ENCODE measurements at regions not wholly inside any gene's neighbourhood (a gene's known extent, or its start where the extent isn't known, plus 50 kb on each side); places are given as distances from the start of the nearest gene placed in this dataset.

GRCh38 chr6:167769408-167770190 is 57.1 kb upstream of the AFDN start (continued):
- TF ChIP-seq ZNF331 (CRISPR knock-in tag; IDR thresholded peaks at IDR 0.05; ENCODE audit: low read depth), result no peak
- no peak for TF ChIP-seq ETS1 (IDR thresholded peaks at IDR 0.05)
- no peak for TF ChIP-seq REST (IDR thresholded peaks at IDR 0.05; ENCODE audit: unreplicated experiment)
- no peak for TF ChIP-seq ZNF114 (CRISPR knock-in tag; IDR thresholded peaks at IDR 0.05)
- no peak for TF ChIP-seq CTCF (conservative IDR thresholded peaks at IDR 0.05; ENCODE audit: low read depth in 2 of 2)
- TF ChIP-seq CREB1 (CRISPR knock-in tag; IDR thresholded peaks at IDR 0.05; ENCODE audit: low read depth), result no peak
- no peak for TF ChIP-seq EZH2phosphoT487 (IDR thresholded peaks at IDR 0.05; ENCODE audit: unreplicated experiment)
- no peak for TF ChIP-seq POLR2AphosphoS5 (IDR thresholded peaks at IDR 0.05; ENCODE audit: low read depth)
- TF ChIP-seq NANOG (IDR thresholded peaks at IDR 0.05; ENCODE audit: borderline replicate concordance), result no peak
- no peak for TF ChIP-seq STAT1 (IDR thresholded peaks at IDR 0.05; ENCODE audit: unreplicated experiment)

DNA sequence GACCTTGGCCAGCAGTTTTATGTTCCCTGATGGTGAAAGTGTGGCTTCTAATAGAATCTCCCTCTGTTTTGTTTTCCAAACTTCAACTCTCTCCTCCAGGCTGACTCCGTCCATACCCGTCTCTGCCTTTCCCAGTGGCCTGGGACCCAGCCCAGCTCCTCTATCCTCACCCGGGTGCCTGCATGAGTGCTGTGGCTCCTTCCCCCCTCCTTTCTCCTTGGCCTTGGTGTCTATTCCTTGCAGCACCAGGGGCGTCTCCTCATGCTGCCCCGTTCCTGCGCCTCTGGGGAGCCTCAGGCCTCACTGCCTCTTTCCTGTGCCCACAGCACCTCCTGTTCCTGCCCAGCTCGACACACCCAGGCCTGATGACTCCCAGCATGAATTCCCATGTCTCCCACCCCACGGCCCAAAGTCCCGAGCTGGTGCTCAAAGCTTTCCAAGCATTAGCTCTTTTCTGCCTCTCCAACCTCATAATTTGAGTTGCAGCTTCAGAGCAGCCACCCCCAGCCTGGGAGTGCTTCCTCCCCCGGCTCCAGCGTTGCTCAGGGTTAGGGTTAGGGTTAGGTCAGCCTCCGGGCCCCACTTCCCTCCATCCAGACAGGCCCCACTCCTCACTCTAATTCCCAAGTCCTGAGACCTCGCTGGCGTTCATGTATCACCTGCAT is 56.3 kb upstream of the AFDN start:
- Histone ChIP-seq H3K9me2 (ENCODE audit: insufficient read depth) (no peaks in the 10 kb centered on the region), H3K79me2 (replicated peaks; ENCODE audit: insufficient read depth) (no peaks in the 10 kb centered on the region)
- H3K4me3 Mint-ChIP-seq, result no peak overlapping the region
- TF ChIP-seq ETS1 (IDR thresholded peaks at IDR 0.05), result no peak
- no peak for TF ChIP-seq CREB1 (CRISPR knock-in tag; IDR thresholded peaks at IDR 0.05; ENCODE audit: low read depth)
- TF ChIP-seq ZNF114 (CRISPR knock-in tag; IDR thresholded peaks at IDR 0.05), result no peak
- TF ChIP-seq NANOG (IDR thresholded peaks at IDR 0.05; ENCODE audit: borderline replicate concordance), result no peak
- no peak for TF ChIP-seq REST (IDR thresholded peaks at IDR 0.05; ENCODE audit: unreplicated experiment)
- TF ChIP-seq STAT1 (IDR thresholded peaks at IDR 0.05; ENCODE audit: unreplicated experiment), result no peak

More for the DNA sequence above, 56.3 kb upstream of the AFDN start:
- H2AFZ ChIP-seq, result 0 out of 2 replicates have a peak overlapping the region, but pooled peaks have one; percentile 18
- no peaks in the 10 kb centered on the region for H3K36me3 ChIP-seq (ENCODE audit: insufficient read depth)
- no peak for DNase-seq (ENCODE audit: low spot score)
- no peak overlapping the region for H3K4me3 ChIP-seq
- Mint-ChIP-seq H3K27me3 (ENCODE audit: insufficient read depth, low read depth, poor library complexity) (peaks cover 4% of the 10 kb centered on the region), H3K9me3 (no peaks in the 10 kb centered on the region), H3K4me1 (no peaks in the 10 kb centered on the region; the same call in 2 of the 3 replicates), H3K27ac (no peak overlapping the region), H3K36me3 (ENCODE audit: low read depth) (no peaks in the 10 kb centered on the region)
- H3F3A ChIP-seq (replicated peaks; ENCODE audit: low read depth), result no peaks in the 10 kb centered on the region
- no peaks in the 10 kb centered on the region for H3K27me3 ChIP-seq (ENCODE audit: insufficient read depth)
- no peaks in the 10 kb centered on the region for H3K4me1 ChIP-seq (ENCODE audit: insufficient read depth)
- no peaks in the 10 kb centered on the region for H4K20me1 ChIP-seq (replicated peaks; ENCODE audit: insufficient read depth)
- no peak overlapping the region for H3K27ac ChIP-seq (ENCODE audit: low read depth)
- H3K4me2 ChIP-seq, result no peak overlapping the region
- ATAC-seq, result no peak
